Endothelial cell of umbilical vein (primary cell): ENCODE measurements at regions not wholly inside any gene's neighbourhood (a gene's known extent, or its start where the extent isn't known, plus 50 kb on each side); places are given as distances from the start of the nearest gene placed in this dataset.

ENCODE experiments used
- BruUV-seq: library from RNA; stranded (reverse); fragments of 400-500 nt; replicated peaks from 2 replicates; lab custom pipeline; 2021; lab: Mats Ljungman, UMichigan
- CTCF ChIA-PET: fragments of 300-600, 350-600 bp; sonication (Branson Sonifier 250); formaldehyde crosslinking; loops from one replicate; lab custom pipeline; 2021; ENCODE audit warnings: antibody characterized with exemption, inconsistent platforms; lab: Charles Lee
- POLR2A ChIA-PET: fragments of 300-600, 350-600 bp; sonication (Branson Sonifier 250); formaldehyde crosslinking; loops from one replicate; lab custom pipeline; 2021; ENCODE audit warnings: antibody characterized with exemption, inconsistent platforms; lab: Charles Lee
- DNase-seq: peaks from one replicate; pipeline ENCODE4 v3.0.0-alpha.2; 2011; ENCODE audit warnings: low read depth, low spot score
- FAIRE-seq: peaks from 2 replicates; lab custom pipeline; 2011; peaks lifted over from hg19 to GRCh38; lab: Jason Lieb, UNC
- H2AFZ ChIP-seq: 2 replicates; pipeline ENCODE4 v1.6.0; 2012; ENCODE audit warnings: low read depth, low read length, control low read depth, inconsistent platforms
- H3K27ac ChIP-seq: 2 replicates; pipeline ENCODE4 v1.5.1; 2011; ENCODE audit warnings: low read depth, mild to moderate bottlenecking, control low read depth, low read length, moderate library complexity; ENCODE audit not compliant: insufficient read depth
- H3K27me3 ChIP-seq, 2 experiments: 2 replicates each; pipeline versions ENCODE4 v1.6.0 to v1.6.1; 2011; ENCODE audit warnings: low read length in 2 of 2, mixed read lengths in 1 of 2; ENCODE audit not compliant: control insufficient read depth in 2 of 2, insufficient read depth in 2 of 2
- H3K36me3 ChIP-seq, 2 experiments: 2 replicates in 1 of 2; 3 replicates in 1 of 2; pipeline ENCODE4 v1.5.1; 2011; ENCODE audit warnings: low read length in 2 of 2, mild to moderate bottlenecking in 1 of 2, moderate library complexity in 1 of 2; ENCODE audit not compliant: control insufficient read depth in 2 of 2, insufficient read depth in 2 of 2; ENCODE audit errors: extremely low read depth in 1 of 2
- H3K4me1 ChIP-seq: 3 replicates; pipeline ENCODE4 v1.5.1; 2011; ENCODE audit warnings: mild to moderate bottlenecking, low read length; ENCODE audit not compliant: control insufficient read depth, insufficient read depth; ENCODE audit errors: extremely low read depth
- H3K4me2 ChIP-seq: 2 replicates; pipeline ENCODE4 v1.6.1; 2011; ENCODE audit warnings: low read length, control low read depth, mixed read lengths; ENCODE audit not compliant: insufficient read depth
- H3K4me3 ChIP-seq, 3 experiments: fragments of 200-600 bp in 1 of 3; sonication (generic), shearing (Covaris generic) in 1 of 3; replicated peaks in 1 of 3; 2 replicates each; pipeline ENCODE4 v1.5.1; 2011 to 2016; ENCODE audit warnings: control low read depth in 3 of 3, low read length in 3 of 3, mild to moderate bottlenecking in 2 of 3, inconsistent platforms in 1 of 3, low read depth in 1 of 3, moderate library complexity in 1 of 3; ENCODE audit not compliant: insufficient read depth in 1 of 3
- H3K79me2 ChIP-seq: 2 replicates; pipeline ENCODE4 v1.6.0; 2012; ENCODE audit warnings: low read length, inconsistent platforms; ENCODE audit not compliant: control insufficient read depth, insufficient read depth
- H3K9ac ChIP-seq: replicated peaks from 2 replicates; pipeline ENCODE3; 2011; ENCODE audit warnings: low read length, control low read depth; ENCODE audit not compliant: insufficient read depth; ENCODE audit errors: extremely low read depth
- H3K9me1 ChIP-seq: replicated peaks from 3 replicates; pipeline ENCODE4 v1.6.0; 2011; ENCODE audit warnings: mild to moderate bottlenecking, low read length; ENCODE audit not compliant: control insufficient read depth, insufficient read depth; ENCODE audit errors: extremely low read depth
- H3K9me3 ChIP-seq: replicated peaks from 2 replicates; pipeline ENCODE4 v1.5.1; 2012; ENCODE audit warnings: low read length, inconsistent platforms; ENCODE audit not compliant: control insufficient read depth, insufficient read depth
- H4K20me1 ChIP-seq: replicated peaks from 2 replicates; pipeline ENCODE3; 2011; ENCODE audit warnings: mild to moderate bottlenecking, low read length; ENCODE audit not compliant: control insufficient read depth, insufficient read depth; ENCODE audit errors: extremely low read depth
- EZH2 ChIP-seq: IDR thresholded peaks from 2 replicates; pipeline ENCODE4 v1.6.1; 2012; ENCODE audit warnings: borderline replicate concordance, low read depth, mild to moderate bottlenecking, moderate library complexity, low read length, inconsistent platforms; ENCODE audit not compliant: severe bottlenecking
- FOS ChIP-seq: IDR thresholded peaks from 2 replicates; pipeline ENCODE4 v1.6.1; 2011; ENCODE audit warnings: mild to moderate bottlenecking, low read length, moderate library complexity, borderline replicate concordance; ENCODE audit not compliant: insufficient read depth
- GATA2 ChIP-seq: IDR thresholded peaks from 2 replicates; pipeline ENCODE4 v1.7.0; 2011; ENCODE audit warnings: low read depth, mild to moderate bottlenecking, moderate library complexity, mixed read lengths, low read length; ENCODE audit not compliant: insufficient read length, insufficient read depth
- JUN ChIP-seq: IDR thresholded peaks from 2 replicates; pipeline ENCODE4 v1.6.1; 2011; ENCODE audit warnings: borderline replicate concordance, low read depth; ENCODE audit not compliant: insufficient read length, insufficient read depth
- MYC ChIP-seq: IDR thresholded peaks from one replicate; pipeline ENCODE4 v1.6.1; 2011; ENCODE audit warnings: mild to moderate bottlenecking, low read depth, low read length
- POLR2A ChIP-seq: IDR thresholded peaks from 2 replicates; pipeline ENCODE4 v1.6.1; 2012; ENCODE audit warnings: low read depth, mild to moderate bottlenecking, control low read depth, low read length
- POLR2AphosphoS5 ChIP-seq: IDR thresholded peaks from 2 replicates; pipeline ENCODE4 v1.6.1; 2012; ENCODE audit warnings: low read depth, mild to moderate bottlenecking, control low read depth, low read length, moderate library complexity; ENCODE audit not compliant: insufficient read depth
- dilution Hi-C: fragments of 300-500 bp; cut with MboI; formaldehyde crosslinking; loops from one replicate; pipeline ENCODE4 v1.15.0; 2019; ENCODE audit warnings: low sequenced_read_pairs; ENCODE audit not compliant: extremely low pct_ligation_motif_present
- intact Hi-C: fragments of 100-400 bp; cut with micrococcal nuclease; formaldehyde crosslinking; loops from one replicate; pipeline ENCODE4 v1.10.0; 2022
- TF ChIP-seq, protein P1 (sequence below), 2 donors: IDR thresholded peaks; 1 replicate in 1 of 2; 2 replicates in 1 of 2; pipeline ENCODE4 v1.5.1; 2011; ENCODE audit warnings: low read length in 2 of 2, mild to moderate bottlenecking in 2 of 2, moderate library complexity in 2 of 2, control low read depth in 1 of 2, inconsistent platforms in 1 of 2, low read depth in 1 of 2; ENCODE audit not compliant: insufficient read depth in 1 of 2; ENCODE audit errors: extremely low read depth in 1 of 2

DNA sequence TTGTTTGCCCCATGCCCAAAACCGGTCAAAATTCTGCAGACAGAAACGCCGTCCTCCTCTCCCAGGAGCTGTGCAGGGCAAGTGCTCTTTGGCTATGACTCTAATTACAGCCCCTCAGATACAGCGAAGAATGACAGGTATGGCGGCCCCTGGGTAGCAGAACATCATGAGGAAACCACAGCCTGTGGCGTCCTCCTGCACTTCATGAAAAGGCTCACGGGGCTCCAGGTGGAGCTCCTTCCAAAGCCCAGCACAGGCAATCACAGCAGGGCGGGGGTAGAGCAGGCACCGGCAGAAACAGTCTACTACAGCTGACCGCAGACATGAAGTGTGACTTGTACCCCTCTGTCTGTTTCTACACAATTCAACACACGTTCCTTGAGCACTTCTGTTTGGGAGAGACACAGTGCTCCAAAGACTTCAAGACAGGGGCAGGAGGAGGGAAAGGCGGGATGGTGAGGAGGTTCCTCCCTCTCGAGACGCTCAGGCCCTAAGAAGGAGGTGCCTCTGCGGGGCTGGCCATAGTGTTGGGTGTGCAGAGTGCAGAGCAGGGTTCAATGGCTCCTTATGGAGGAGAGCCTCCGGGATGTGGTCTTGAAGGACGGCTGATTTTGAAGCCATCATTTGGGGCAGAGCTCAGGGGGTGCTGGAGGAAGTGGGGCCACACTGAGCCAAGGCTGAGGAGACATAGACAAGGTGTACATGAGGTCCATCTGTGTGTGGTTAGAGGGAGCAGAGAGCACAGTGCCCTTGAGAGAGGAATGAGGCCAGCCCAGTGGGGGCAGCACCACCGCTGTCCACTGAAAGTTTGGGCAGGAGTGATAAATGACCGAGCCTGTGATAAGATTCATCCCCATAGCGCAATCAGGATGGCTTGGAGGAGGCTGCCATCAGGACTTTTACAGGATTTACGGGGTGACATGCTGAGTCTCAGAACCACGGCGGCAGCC is 468.3 kb downstream of the EIPR1 start:
- H3K27ac ChIP-seq: no peak overlapping the region
- ChIA-PET CTCF (no interaction called here), POLR2A (no interaction called here)
- no peak for DNase-seq
- no peak overlapping the region for H2AFZ ChIP-seq
- BruUV-seq: no TSS peak
- no peak for FAIRE-seq
- no peak overlapping the region for H3K9ac ChIP-seq
- H3K9me1 ChIP-seq: no peaks in the 10 kb centered on the region
- intact Hi-C loops: no loop called here
- peaks cover 8% of the 10 kb centered on the region for H3K9me3 ChIP-seq
- dilution Hi-C loops: no loop called here
- no peaks in the 10 kb centered on the region for H3K27me3 ChIP-seq
- no peaks in the 10 kb centered on the region for H4K20me1 ChIP-seq
- no peaks in the 10 kb centered on the region for H3K36me3 ChIP-seq
- no peaks in the 10 kb centered on the region for H3K4me1 ChIP-seq
- H3K4me2 ChIP-seq: no peak overlapping the region
- TF ChIP-seq FOS: no peak
- no peak for TF ChIP-seq POLR2A
- no peak for TF ChIP-seq MYC
- no peak for TF ChIP-seq POLR2AphosphoS5
- no peak for TF ChIP-seq GATA2
- TF ChIP-seq, protein P1, sequence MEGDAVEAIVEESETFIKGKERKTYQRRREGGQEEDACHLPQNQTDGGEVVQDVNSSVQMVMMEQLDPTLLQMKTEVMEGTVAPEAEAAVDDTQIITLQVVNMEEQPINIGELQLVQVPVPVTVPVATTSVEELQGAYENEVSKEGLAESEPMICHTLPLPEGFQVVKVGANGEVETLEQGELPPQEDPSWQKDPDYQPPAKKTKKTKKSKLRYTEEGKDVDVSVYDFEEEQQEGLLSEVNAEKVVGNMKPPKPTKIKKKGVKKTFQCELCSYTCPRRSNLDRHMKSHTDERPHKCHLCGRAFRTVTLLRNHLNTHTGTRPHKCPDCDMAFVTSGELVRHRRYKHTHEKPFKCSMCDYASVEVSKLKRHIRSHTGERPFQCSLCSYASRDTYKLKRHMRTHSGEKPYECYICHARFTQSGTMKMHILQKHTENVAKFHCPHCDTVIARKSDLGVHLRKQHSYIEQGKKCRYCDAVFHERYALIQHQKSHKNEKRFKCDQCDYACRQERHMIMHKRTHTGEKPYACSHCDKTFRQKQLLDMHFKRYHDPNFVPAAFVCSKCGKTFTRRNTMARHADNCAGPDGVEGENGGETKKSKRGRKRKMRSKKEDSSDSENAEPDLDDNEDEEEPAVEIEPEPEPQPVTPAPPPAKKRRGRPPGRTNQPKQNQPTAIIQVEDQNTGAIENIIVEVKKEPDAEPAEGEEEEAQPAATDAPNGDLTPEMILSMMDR (IDR thresholded peaks at IDR 0.05; ENCODE audit: extremely low read depth in 1 of 2, insufficient read depth in 1 of 2, low read depth in 1 of 2, low read length in 2 of 2): no peak
- TF ChIP-seq EZH2: no peak
- TF ChIP-seq JUN: no peak
- no peaks in the 10 kb centered on the region for H3K79me2 ChIP-seq
- no peak overlapping the region for H3K4me3 ChIP-seq
